ENCODE measurements at regions not wholly inside any gene's neighbourhood (a gene's known extent, or its start where the extent isn't known, plus 50 kb on each side); places are given as distances from the start of the nearest gene placed in this dataset.

GRCh38 chr12:43132291-43132690 lies 419.7 kb downstream of the ADAMTS20 start:
- intact Hi-C loops (cut with DNase I) = no loop called here
- DNase-seq = no peak

DNA sequence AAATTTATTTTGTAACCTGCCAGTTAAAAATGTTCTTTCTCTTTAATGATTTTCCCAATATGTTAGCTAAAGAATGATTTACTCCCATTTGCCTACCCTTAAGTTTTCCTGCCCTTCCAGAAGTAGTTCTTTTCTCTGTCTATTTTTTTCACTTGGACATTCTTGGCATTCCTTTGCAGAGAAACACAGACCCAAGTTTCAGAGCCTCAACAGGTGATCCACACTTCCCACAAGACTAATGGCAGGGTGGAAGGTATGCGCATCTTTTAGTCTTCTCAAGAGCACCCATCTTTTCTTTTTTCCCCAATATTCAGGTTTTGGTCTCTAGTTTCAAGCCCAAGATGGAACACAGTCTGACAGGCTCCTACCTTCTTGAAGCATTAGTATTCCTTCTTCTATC lies 420.7 kb downstream of the ADAMTS20 start:
- intact Hi-C loops (cut with DNase I) = no loop called here
- DNase-seq = no peak

GRCh38 chr12:43127886-43128549 lies 424.0 kb downstream of the ADAMTS20 start:
- intact Hi-C loops (cut with DNase I) = no loop called here
- no peak for DNase-seq

DNA sequence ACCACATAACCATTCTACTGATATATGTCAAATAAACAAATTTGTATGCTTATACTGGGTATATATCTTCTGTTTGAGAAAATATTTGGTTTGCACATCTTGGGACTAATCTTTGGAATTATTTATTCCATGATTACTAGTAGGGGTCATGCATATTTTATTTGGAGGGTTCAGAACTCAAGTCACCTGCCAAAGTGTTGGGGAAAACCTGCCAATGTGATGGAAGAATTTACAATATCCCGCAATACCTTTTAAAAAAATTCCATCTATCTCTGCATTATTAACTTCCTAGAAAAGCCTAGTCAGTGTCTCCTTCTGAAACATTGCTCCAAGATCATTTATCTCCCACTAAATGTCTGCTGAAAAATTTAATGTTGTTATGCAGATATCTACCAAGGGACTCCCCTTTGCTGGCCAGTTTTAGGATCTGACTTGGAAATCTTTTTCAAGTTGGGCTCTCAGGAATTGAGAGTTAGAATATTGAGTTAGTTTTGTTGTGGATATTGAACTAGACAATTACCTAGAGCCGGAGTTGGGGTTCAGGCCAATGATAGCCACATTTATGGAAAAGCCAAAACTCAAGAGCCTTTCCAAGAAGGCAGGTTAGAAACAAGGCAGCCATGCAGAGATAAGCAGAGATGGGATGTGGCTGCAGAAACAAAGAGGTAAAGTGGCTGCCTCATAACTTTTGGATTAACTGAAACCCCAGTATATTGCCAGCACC lies 425.2 kb downstream of the ADAMTS20 start:
- intact Hi-C loops (cut with DNase I) = no loop called here
- DNase-seq = no peak

- intact Hi-C loops (cut with DNase I) = no loop called here
- no peak for DNase-seq
Observed at GRCh38 chr12:43123461-43123860, 428.5 kb downstream of the ADAMTS20 start.

- DNase-seq = no peak
- intact Hi-C loops (cut with DNase I) = no loop called here
Observed at GRCh38 chr12:43120150-43120549, 431.9 kb downstream of the ADAMTS20 start.

GRCh38 chr12:43118881-43119280 lies 433.1 kb downstream of the ADAMTS20 start:
- DNase-seq = no peak
- intact Hi-C loops (cut with DNase I) = no loop called here

DNA sequence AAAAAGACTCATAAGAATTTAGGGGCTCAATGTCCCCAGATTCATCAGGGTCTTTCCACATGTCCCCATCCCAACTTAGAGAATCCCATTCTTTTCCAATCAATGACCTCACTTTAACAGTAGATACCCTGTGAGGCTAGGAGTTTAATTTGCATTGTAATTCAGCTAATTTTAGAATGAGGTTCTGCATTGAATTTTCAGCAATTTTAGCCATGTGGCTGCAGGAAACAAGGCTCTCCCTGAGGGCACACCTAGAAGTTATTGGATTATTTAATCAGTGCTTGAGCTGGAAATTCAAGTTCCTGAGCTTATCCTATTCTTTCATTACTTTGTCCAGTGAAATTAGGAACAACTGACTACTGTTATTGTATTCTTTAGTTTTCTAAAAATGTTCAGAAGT lies 433.8 kb downstream of the ADAMTS20 start:
- no peak for DNase-seq
- intact Hi-C loops (cut with DNase I) = no loop called here

DNA sequence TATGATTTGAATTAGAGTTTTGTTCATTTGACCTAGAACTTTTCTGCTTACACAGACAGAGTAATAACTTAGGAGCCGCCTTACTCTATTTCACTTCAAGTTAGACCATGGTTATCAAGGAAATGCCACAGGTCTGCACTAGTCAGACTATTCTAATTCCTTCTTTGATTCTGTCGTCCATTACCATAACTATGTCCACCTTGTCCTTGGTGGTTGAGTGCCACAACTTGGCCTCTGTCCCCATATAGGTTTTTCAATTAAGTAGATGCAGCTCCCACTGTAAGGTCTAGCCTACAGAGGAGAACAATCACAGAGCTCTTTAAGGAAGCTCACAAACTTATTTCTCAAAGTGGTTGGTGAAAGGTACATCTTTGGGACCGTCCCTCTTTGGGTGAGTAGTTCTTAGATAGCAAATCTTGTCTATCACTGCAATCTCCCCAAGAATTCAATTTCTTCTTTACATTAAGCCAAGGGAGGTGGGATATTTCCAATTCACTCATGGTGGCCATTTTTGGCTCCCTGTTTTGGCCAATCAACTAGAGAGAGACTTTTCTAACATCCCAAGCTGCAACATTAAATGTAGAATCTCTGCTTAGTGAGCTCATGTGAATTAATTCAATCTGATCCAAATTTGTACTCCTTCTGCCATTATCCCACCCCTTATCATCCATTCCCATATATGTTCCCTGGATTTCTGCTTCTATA lies 434.6 kb downstream of the ADAMTS20 start:
- DNase-seq = no peak
- intact Hi-C loops (cut with DNase I) = no loop called here

GRCh38 chr12:43115441-43116160 lies 436.4 kb downstream of the ADAMTS20 start:
- intact Hi-C loops (cut with DNase I) = no loop called here
- DNase-seq = no peak

DNA sequence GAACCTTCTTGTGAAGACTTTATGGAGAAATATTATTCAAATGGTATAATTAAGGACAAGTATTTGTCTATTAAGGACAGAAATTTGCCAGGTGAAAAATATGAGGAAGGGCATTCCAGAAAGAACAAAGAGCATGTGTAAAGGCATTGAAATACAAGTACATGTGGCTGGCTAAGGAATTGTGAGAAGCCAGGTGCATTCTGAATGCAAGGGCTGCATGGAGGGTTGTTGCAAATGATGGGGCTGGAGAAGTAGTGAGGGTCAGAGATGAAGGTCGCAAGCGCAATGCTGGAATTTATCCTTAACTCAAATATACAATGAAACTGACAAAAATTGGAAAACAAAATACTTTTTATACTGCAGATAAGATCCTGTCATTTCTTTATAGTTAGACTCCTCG lies 437.7 kb downstream of the ADAMTS20 start:
- DNase-seq = no peak
- intact Hi-C loops (cut with DNase I) = no loop called here

- DNase-seq = no peak
- intact Hi-C loops (cut with DNase I) = no loop called here
Observed at GRCh38 chr12:43113616-43114015, 438.4 kb downstream of the ADAMTS20 start.

- intact Hi-C loops (cut with DNase I) = no loop called here
- DNase-seq = no peak
Observed at GRCh38 chr12:43113135-43113534, 438.9 kb downstream of the ADAMTS20 start.

- intact Hi-C loops (cut with DNase I) = no loop called here
- DNase-seq = no peak
Observed at GRCh38 chr12:43112101-43112920, 439.7 kb downstream of the ADAMTS20 start.

DNA sequence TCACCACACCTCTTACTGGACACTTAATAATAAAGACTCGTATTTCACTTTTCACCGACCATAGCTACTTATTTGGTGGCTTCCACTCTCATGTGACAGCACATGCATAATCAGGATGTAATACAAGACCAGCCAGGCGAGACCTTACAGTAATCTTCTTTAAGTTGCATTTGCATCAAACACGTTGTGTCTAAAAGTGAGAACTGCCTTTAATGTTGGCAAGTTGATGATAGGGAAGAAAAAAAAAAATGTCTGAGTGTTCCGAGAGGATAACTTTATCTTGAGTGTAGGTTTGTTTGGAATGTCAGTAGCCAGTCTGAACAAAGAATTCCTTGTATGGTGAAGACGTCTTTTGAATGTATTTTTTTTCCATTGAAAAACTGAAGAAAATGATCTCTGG lies 440.4 kb downstream of the ADAMTS20 start:
- no peak for DNase-seq
- intact Hi-C loops (cut with DNase I) = no loop called here

DNA sequence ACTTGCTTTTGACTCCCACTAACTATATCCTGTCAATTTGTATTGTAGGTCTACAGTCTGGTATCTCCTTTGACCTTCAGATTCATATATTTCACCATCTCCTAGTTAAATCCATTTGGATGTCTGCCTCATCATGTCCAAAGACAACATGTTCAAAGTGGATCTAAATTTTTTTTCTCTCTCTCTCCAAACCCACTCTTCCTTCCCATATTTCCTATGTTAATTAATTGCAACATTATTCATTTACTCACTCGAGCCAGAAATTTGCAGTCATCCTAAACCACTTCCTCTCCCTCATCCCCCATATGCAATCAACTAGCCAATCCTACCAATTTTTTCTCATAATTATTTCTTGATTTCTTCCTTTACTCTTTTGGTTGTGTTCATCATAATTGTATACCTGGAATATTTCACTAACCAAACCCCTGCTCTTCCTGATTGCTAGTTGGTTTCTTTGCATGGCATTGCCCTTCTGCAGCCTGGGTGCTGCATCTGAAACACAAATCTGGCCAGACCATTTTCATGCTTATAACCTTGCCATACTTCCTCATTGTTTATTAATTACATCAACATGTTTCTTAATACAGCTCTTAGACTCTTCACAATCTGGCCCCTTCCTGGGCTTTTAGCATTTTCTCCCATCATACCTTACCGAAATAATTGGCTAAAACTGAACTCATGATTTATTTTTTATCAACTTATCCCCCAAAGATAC lies 442.2 kb downstream of the ADAMTS20 start:
- intact Hi-C loops (cut with DNase I) = no loop called here
- DNase-seq = no peak

GRCh38 chr12:43108656-43109055 lies 443.3 kb downstream of the ADAMTS20 start:
- DNase-seq = no peak

DNA sequence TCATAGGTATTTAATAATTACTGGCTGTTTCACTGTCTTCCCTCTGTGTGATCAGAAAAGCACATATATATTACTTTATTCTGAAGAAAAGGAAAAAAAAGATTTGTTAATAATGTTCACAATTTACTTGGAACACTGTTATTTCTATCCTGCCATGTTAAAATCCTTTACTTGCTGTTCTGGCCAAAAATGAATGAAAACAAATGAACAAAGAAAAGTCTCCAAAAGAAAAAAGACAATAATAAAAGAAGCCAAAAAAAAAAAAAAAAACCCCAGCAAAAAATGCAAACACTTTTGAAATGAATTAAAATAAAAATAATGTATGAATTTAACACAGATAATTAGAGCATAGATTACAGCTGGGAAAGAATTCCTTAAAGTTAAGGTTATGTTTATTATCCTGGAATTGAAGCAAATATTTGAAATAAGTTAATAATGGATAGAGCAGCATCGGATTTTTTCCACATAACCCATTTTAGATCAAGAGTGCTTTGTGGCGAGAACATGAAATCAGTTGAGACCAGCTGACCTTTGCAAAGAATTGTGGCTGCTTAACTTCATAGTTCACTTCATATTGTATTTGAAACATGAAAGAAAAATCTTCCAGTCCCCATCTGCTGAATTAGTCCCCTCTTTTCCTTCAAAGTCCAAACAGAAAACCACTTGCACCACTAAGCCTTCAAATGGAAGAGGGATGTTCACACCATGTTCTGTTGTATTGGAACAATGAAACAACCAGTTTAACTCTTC lies 444.8 kb downstream of the ADAMTS20 start:
- DNase-seq = no peak
- intact Hi-C loops (cut with DNase I) = no loop called here

More at GRCh38 chr12:43108656-43109055, 443.3 kb downstream of the ADAMTS20 start:
- intact Hi-C loops (cut with DNase I) = no loop called here

All from head of caudate nucleus (tissue), 42 donors.